DOHH2 (cell line): ENCODE measurements at regions not wholly inside any gene's neighbourhood (a gene's known extent, or its start where the extent isn't known, plus 50 kb on each side); places are given as distances from the start of the nearest gene placed in this dataset.

ENCODE experiments used
- EZH2phosphoT487 ChIP-seq: fragments of 200-600 bp; sonication (generic); IDR thresholded peaks from 2 replicates; pipeline ENCODE4 v1.6.1; 2017; ENCODE audit warnings: borderline replicate concordance, mild to moderate bottlenecking, antibody characterized with exemption, low read length, moderate library complexity, mixed read lengths
- TF ChIP-seq, protein P1 (sequence below): fragments of 200-600 bp; sonication (generic); IDR thresholded peaks from one replicate; pipeline ENCODE4 v1.5.1; 2014; ENCODE audit warnings: antibody characterized with exemption, mild to moderate bottlenecking, low read depth, low read length; ENCODE audit not compliant: poor library complexity, severe bottlenecking

DNA sequence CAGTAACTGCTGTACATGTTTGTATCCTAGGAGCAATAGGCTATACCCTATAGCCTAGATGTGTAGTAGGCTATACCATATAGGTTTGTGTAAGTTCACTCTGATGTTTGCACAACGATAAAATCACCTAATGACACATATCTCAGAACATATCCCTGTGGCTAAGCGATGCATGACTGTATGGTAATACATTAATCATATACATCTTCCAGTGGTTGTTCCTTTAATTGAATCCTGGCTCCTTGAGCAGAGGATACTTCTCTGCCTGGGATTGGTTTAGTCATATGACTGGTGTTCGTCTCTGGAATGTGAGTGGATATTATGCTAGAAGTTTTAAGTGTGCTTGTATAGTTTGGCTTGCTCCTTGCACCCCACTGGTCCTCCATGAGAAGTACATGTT lies 425.8 kb downstream of the MAN2A1 start:
- TF ChIP-seq, protein P1, sequence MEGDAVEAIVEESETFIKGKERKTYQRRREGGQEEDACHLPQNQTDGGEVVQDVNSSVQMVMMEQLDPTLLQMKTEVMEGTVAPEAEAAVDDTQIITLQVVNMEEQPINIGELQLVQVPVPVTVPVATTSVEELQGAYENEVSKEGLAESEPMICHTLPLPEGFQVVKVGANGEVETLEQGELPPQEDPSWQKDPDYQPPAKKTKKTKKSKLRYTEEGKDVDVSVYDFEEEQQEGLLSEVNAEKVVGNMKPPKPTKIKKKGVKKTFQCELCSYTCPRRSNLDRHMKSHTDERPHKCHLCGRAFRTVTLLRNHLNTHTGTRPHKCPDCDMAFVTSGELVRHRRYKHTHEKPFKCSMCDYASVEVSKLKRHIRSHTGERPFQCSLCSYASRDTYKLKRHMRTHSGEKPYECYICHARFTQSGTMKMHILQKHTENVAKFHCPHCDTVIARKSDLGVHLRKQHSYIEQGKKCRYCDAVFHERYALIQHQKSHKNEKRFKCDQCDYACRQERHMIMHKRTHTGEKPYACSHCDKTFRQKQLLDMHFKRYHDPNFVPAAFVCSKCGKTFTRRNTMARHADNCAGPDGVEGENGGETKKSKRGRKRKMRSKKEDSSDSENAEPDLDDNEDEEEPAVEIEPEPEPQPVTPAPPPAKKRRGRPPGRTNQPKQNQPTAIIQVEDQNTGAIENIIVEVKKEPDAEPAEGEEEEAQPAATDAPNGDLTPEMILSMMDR = no peak
- TF ChIP-seq EZH2phosphoT487 = no peak
